Colonic mucosa (tissue), 4 donors: ENCODE measurements at regions not wholly inside any gene's neighbourhood (a gene's known extent, or its start where the extent isn't known, plus 50 kb on each side); places are given as distances from the start of the nearest gene placed in this dataset.

ENCODE experiments used
- DNase-seq: peaks from one replicate; pipeline ENCODE4 v3.0.0-alpha.2; 2020
- H3K27ac ChIP-seq: fragments of 200-600 bp; one replicate; pipeline ENCODE4 v1.8.0; 2021
- H3K27me3 ChIP-seq: fragments of 200-600 bp; one replicate; pipeline ENCODE4 v1.8.0; 2021
- H3K36me3 ChIP-seq: fragments of 200-600 bp; one replicate; pipeline ENCODE4 v1.8.0; 2021
- H3K4me1 ChIP-seq: fragments of 200-600 bp; one replicate; pipeline ENCODE4 v1.8.0; 2021; ENCODE audit warnings: mild to moderate bottlenecking
- H3K4me3 ChIP-seq: fragments of 200-600 bp; one replicate; pipeline ENCODE4 v1.8.0; 2021
- H3K9ac ChIP-seq, 2 donors: one replicate each; pipeline ENCODE4 v1.7.0; 2013; ENCODE audit warnings: control low read depth in 2 of 2, low read depth in 2 of 2, low read length in 2 of 2
- H3K9me3 ChIP-seq: fragments of 200-600 bp; one replicate; pipeline ENCODE4 v1.8.0; 2021
- CTCF ChIP-seq: fragments of 200-600 bp; IDR thresholded peaks from one replicate; pipeline ENCODE4 v1.8.0; 2022; ENCODE audit warnings: antibody characterized with exemption, mild to moderate bottlenecking
- intact Hi-C: fragments of 100-400 bp; cut with DNase I; formaldehyde crosslinking; loops from one replicate; pipeline ENCODE4 v1.14.1; 2022
- donor health status: healthy.
- donor health status: DM: no; HTN: no; CAD: no.
- donor health status: DM: no; HTN: no; CAD: no.

- Histone ChIP-seq H3K27me3 (peaks cover 4% of the 10 kb centered on the region), H3K4me1 (no peaks in the 10 kb centered on the region), H3K27ac (no peak overlapping the region), H3K36me3 (no peaks in the 10 kb centered on the region), H3K9ac (no peak overlapping the region), H3K9me3 (no peaks in the 10 kb centered on the region), H3K4me3 (no peak overlapping the region)
- no peak for TF ChIP-seq CTCF
- no peak for DNase-seq
- intact Hi-C loops: no loop called here
Measured at GRCh38 chr20:63134201-63134612, 81.7 kb downstream of the YTHDF1 start.

GRCh38 chr20:63133481-63134091 lies 82.3 kb downstream of the YTHDF1 start:
- no peak for TF ChIP-seq CTCF
- Histone ChIP-seq H3K27me3 (peaks cover 4% of the 10 kb centered on the region), H3K9me3 (no peaks in the 10 kb centered on the region), H3K4me3 (no peak overlapping the region), H3K4me1 (no peaks in the 10 kb centered on the region), H3K9ac (no peak overlapping the region), H3K27ac (no peak overlapping the region), H3K36me3 (no peaks in the 10 kb centered on the region)
- no peak for DNase-seq
- intact Hi-C loops: no loop called here

- peaks cover 4% of the 10 kb centered on the region for H3K27me3 ChIP-seq
- no peaks in the 10 kb centered on the region for H3K36me3 ChIP-seq
- TF ChIP-seq CTCF: no peak
- no peaks in the 10 kb centered on the region for H3K4me1 ChIP-seq
- intact Hi-C loops: no loop called here
- no peaks in the 10 kb centered on the region for H3K9me3 ChIP-seq
- no peak overlapping the region for H3K4me3 ChIP-seq
- no peak overlapping the region for H3K9ac ChIP-seq
- DNase-seq: no peak
- H3K27ac ChIP-seq: no peak overlapping the region
Measured at GRCh38 chr20:63132715-63133471, 83.0 kb downstream of the YTHDF1 start.

- intact Hi-C loops: no loop called here
- Histone ChIP-seq H3K9ac (no peak overlapping the region), H3K27ac (no peak overlapping the region), H3K4me3 (no peak overlapping the region), H3K9me3 (no peaks in the 10 kb centered on the region), H3K4me1 (no peaks in the 10 kb centered on the region), H3K36me3 (no peaks in the 10 kb centered on the region), H3K27me3 (peaks cover 4% of the 10 kb centered on the region)
- no peak for TF ChIP-seq CTCF
- DNase-seq: no peak
Measured at GRCh38 chr20:63132131-63132714, 83.7 kb downstream of the YTHDF1 start.

- TF ChIP-seq CTCF: no peak
- Histone ChIP-seq H3K27ac (no peak overlapping the region), H3K4me1 (no peaks in the 10 kb centered on the region), H3K36me3 (no peaks in the 10 kb centered on the region), H3K4me3 (no peak overlapping the region), H3K9me3 (no peaks in the 10 kb centered on the region), H3K9ac (no peak overlapping the region), H3K27me3 (peaks cover 4% of the 10 kb centered on the region)
- no peak for DNase-seq
- intact Hi-C loops: no loop called here
Measured at GRCh38 chr20:63130658-63131577, 85.0 kb downstream of the YTHDF1 start.
